GM12878 (cell line): ENCODE measurements at regions not wholly inside any gene's neighbourhood (a gene's known extent, or its start where the extent isn't known, plus 50 kb on each side); places are given as distances from the start of the nearest gene placed in this dataset.

Experiments used
- ATAC-seq: fragments of 200-7000 bp; cut with Tn5 transposase; 3 replicates; pipeline ENCODE4 v1.9.1; 2020; ENCODE audit warnings: mild to moderate bottlenecking, moderate library complexity
- BruUV-seq: library from RNA; stranded (reverse); fragments of 400-500 nt; replicated peaks from 2 replicates; lab custom pipeline; 2021; lab: Mats Ljungman, UMichigan
- CTCF ChIA-PET: fragments of 300-600 bp; sonication (Branson Sonifier 250); formaldehyde crosslinking; extraction: SDS; loops from one replicate; lab custom pipeline; 2021; ENCODE audit warnings: inconsistent platforms; lab: Yijun Ruan, JAX
- POLR2A ChIA-PET: fragments of 350-600 bp; formaldehyde crosslinking; extraction: SDS; loops from one replicate; lab custom pipeline; 2021; ENCODE audit warnings: inconsistent platforms; lab: Charles Lee
- RAD21 ChIA-PET: fragments of 300-600 bp; sonication (Branson Sonifier 250); formaldehyde crosslinking; loops from one replicate; lab custom pipeline; 2023; ENCODE audit warnings: antibody characterized with exemption; ENCODE audit not compliant: unreplicated experiment; lab: Charles Lee
- SMC1A ChIA-PET: fragments of 300-600 bp; sonication (Branson Sonifier 250); formaldehyde crosslinking; loops from one replicate; lab custom pipeline; 2023; ENCODE audit not compliant: unreplicated experiment, uncharacterized antibody; lab: Charles Lee
- DNase-seq: peaks from one replicate; pipeline ENCODE4 v3.0.0-alpha.2; 2011; ENCODE audit warnings: low read depth, low spot score
- FAIRE-seq: peaks from 3 replicates; lab custom pipeline; 2011; peaks lifted over from hg19 to GRCh38; lab: Jason Lieb, UNC
- H2AFZ ChIP-seq: 2 replicates; pipeline ENCODE4 v1.6.0; 2011; ENCODE audit warnings: low read depth, low read length, control low read depth; ENCODE audit not compliant: control insufficient read depth
- H3K27ac ChIP-seq: 2 replicates; pipeline ENCODE4 v1.5.1; 2011; ENCODE audit warnings: control low read depth; ENCODE audit not compliant: control insufficient read depth, insufficient read depth
- H3K27me3 ChIP-seq, 2 experiments: replicated peaks in 1 of 2; 2 replicates each; pipeline versions ENCODE4 v1.6.0 to v1.6.1; 2011; ENCODE audit warnings: low read length in 1 of 2; ENCODE audit not compliant: control insufficient read depth in 2 of 2, insufficient read depth in 2 of 2
- H3K36me3 ChIP-seq, 2 experiments: 2 replicates each; pipeline ENCODE4 v1.5.1; 2011; ENCODE audit warnings: low read length in 1 of 2; ENCODE audit not compliant: control insufficient read depth in 2 of 2, insufficient read depth in 2 of 2
- H3K4me1 ChIP-seq: 2 replicates; pipeline ENCODE4 v1.6.1; 2011; ENCODE audit warnings: mild to moderate bottlenecking, low read length, moderate library complexity, mixed read lengths; ENCODE audit not compliant: control insufficient read depth, insufficient read depth
- H3K4me2 ChIP-seq: 2 replicates; pipeline ENCODE4 v1.6.0; 2011; ENCODE audit warnings: control low read depth; ENCODE audit not compliant: control insufficient read depth, insufficient read depth
- H3K4me3 ChIP-seq: fragments of 200-600 bp; sonication (generic); 2 replicates; pipeline ENCODE4 v1.5.1; 2016
- H3K79me2 ChIP-seq: 2 replicates; pipeline ENCODE4 v1.6.0; 2011; ENCODE audit warnings: low read length; ENCODE audit not compliant: control insufficient read depth, insufficient read depth
- H3K9ac ChIP-seq: 2 replicates; pipeline ENCODE4 v1.8.0; 2011; ENCODE audit warnings: low read length, control low read depth, mixed read lengths; ENCODE audit not compliant: control insufficient read depth, insufficient read depth
- H3K9me3 ChIP-seq: replicated peaks from 3 replicates; pipeline ENCODE4 v1.5.1; 2011; ENCODE audit warnings: mild to moderate bottlenecking, low read length; ENCODE audit not compliant: control insufficient read depth, insufficient read depth
- H4K20me1 ChIP-seq: 2 replicates; pipeline ENCODE4 v1.6.0; 2011; ENCODE audit not compliant: control insufficient read depth, insufficient read depth
- BRCA1 ChIP-seq: IDR thresholded peaks from 2 replicates; pipeline ENCODE4 v1.6.1; 2011; ENCODE audit warnings: low read depth, low read length, improper control_type of control experiment
- CHD2 ChIP-seq: IDR thresholded peaks from 2 replicates; pipeline ENCODE4 v1.6.1; 2011; ENCODE audit warnings: low read depth, low read length, improper control_type of control experiment, borderline replicate concordance
- DPF2 ChIP-seq: fragments of 450-650 bp; IDR thresholded peaks from 2 replicates; pipeline ENCODE4 v1.6.1; 2017; ENCODE audit warnings: mild to moderate bottlenecking
- E2F4 ChIP-seq: IDR thresholded peaks from 2 replicates; pipeline ENCODE4 v1.6.1; 2012; ENCODE audit warnings: low read depth, low read length, improper control_type of control experiment
- ELK1 ChIP-seq: IDR thresholded peaks from 2 replicates; pipeline ENCODE4 v1.6.1; 2012; ENCODE audit warnings: low read depth, low read length, improper control_type of control experiment
- GATAD2B ChIP-seq: fragments of 450-650 bp; conservative IDR thresholded peaks from 2 replicates; pipeline ENCODE4 v1.6.1; 2017; ENCODE audit warnings: low read depth, mild to moderate bottlenecking, moderate library complexity
- NRF1 ChIP-seq: conservative IDR thresholded peaks from 2 replicates; pipeline ENCODE4 v1.6.1; 2011; ENCODE audit warnings: mild to moderate bottlenecking, low read depth, low read length, improper control_type of control experiment
- POLR2A ChIP-seq: IDR thresholded peaks from 2 replicates; pipeline ENCODE4 v1.6.1; 2011; ENCODE audit warnings: low read depth, mild to moderate bottlenecking, low read length
- RAD51 ChIP-seq: fragments of 450-650 bp; IDR thresholded peaks from 2 replicates; pipeline ENCODE4 v1.6.1; 2016; ENCODE audit warnings: moderate library complexity, mild to moderate bottlenecking, inconsistent platforms
- USF2 ChIP-seq: IDR thresholded peaks from 2 replicates; pipeline ENCODE4 v1.6.1; 2011; ENCODE audit warnings: low read depth, low read length, improper control_type of control experiment, borderline replicate concordance
- WGBS: methylation state at CpG from one replicate; pipeline ENCODE4 v1.1.6; 2016; ENCODE audit warnings: low lambda C conversion rate; ENCODE audit not compliant: insufficient replicate concordance, insufficient coverage; ENCODE audit errors: missing lambda C conversion rate; 5-methylcytosine and 5-hydroxymethylcytosine counted together
- in situ Hi-C: fragments of 300-500 bp; cut with MboI; formaldehyde crosslinking; loops from 9 replicates; pipeline ENCODE4 v1.14.3; 2018; ENCODE audit warnings: mixed read lengths
- intact Hi-C: fragments of 100-400 bp; cut with micrococcal nuclease; formaldehyde crosslinking; loops from one replicate; pipeline ENCODE4 v1.14.2; 2022; ENCODE audit not compliant: unreplicated experiment

GRCh38 chr16:51550800-51551347 is 399.8 kb upstream of the SALL1 start (continued):
- TF ChIP-seq E2F4 = no peak
- TF ChIP-seq POLR2A = no peak
- TF ChIP-seq ELK1 = no peak
- no peak for TF ChIP-seq BRCA1
- no peak for TF ChIP-seq NRF1

- Histone ChIP-seq H4K20me1 (no peaks in the 10 kb centered on the region), H3K36me3 (no peaks in the 10 kb centered on the region), H3K4me2 (no peak overlapping the region), H3K9me3 (no peaks in the 10 kb centered on the region), H3K79me2 (no peaks in the 10 kb centered on the region), H3K9ac (no peak overlapping the region), H3K27me3 (no peaks in the 10 kb centered on the region), H3K27ac (no peak overlapping the region), H2AFZ (no peak overlapping the region), H3K4me3 (no peak overlapping the region), H3K4me1 (no peaks in the 10 kb centered on the region)
- WGBS = 5% methylated on average over 3 of the region's 3 CpGs
- RAD21 ChIA-PET = no interaction called here
- DNase-seq = no peak
- intact Hi-C loops (no loop called here), in situ Hi-C loops (no loop called here)
- TF ChIP-seq RAD51 (no peak), USF2 (no peak), CHD2 (no peak), GATAD2B (no peak), DPF2 (no peak)
- ATAC-seq = no peak
- BruUV-seq = no TSS peak
- POLR2A ChIA-PET = interaction anchor here (0.6 to 1.2 kb wide), 2 partner anchors 11 to 135 kb away, joined by 3 read pairs; no protein-coding TSS in a partner anchor
- CTCF ChIA-PET = no interaction called here
- SMC1A ChIA-PET = interaction anchor here (1.3 to 1.8 kb wide), 2 partner anchors 12 to 15 kb away, joined by 4 to 5 read pairs; no protein-coding TSS in a partner anchor
- no peak for FAIRE-seq
Observed at GRCh38 chr16:51549836-51550235, 398.8 kb upstream of the SALL1 start.
